Body of pancreas (tissue), 4 donors: ENCODE measurements at regions not wholly inside any gene's neighbourhood (a gene's known extent, or its start where the extent isn't known, plus 50 kb on each side); places are given as distances from the start of the nearest gene placed in this dataset.

ENCODE experiments used
- ATAC-seq: fragments of 150-250 bp; one replicate; pipeline ENCODE4 v1.9.1; 2016
- DNase-seq, 4 donors: peaks; one replicate each; pipeline ENCODE4 v3.0.0-alpha.2; 2019
- H3K27ac ChIP-seq, 4 donors: fragments of 200-600 bp; sonication (generic); 1 replicate in 3 of 4; 2 replicates in 1 of 4; pipeline versions ENCODE4 v1.5.1 to v1.6.1; 2016 to 2019; ENCODE audit warnings: mild to moderate bottlenecking in 1 of 4, mixed read lengths in 1 of 4, moderate library complexity in 1 of 4
- H3K27me3 ChIP-seq, 2 donors: fragments of 200-600 bp; sonication (generic); one replicate each; pipeline ENCODE4 v1.6.0; 2016; ENCODE audit warnings: mild to moderate bottlenecking in 1 of 2
- H3K36me3 ChIP-seq, 2 donors: fragments of 200-600 bp; sonication (generic); replicated peaks in 1 of 2; 2 replicates each; pipeline ENCODE4 v1.5.1; 2016; ENCODE audit warnings: low read depth in 2 of 2; ENCODE audit not compliant: insufficient read depth in 1 of 2
- H3K4me1 ChIP-seq: fragments of 200-600 bp; sonication (generic); one replicate; pipeline ENCODE4 v1.6.0; 2016
- H3K4me3 ChIP-seq, 2 donors: fragments of 200-600 bp; sonication (generic); 1 replicate in 1 of 2; 2 replicates in 1 of 2; pipeline ENCODE4 v1.5.1; 2016 to 2019
- H3K9me3 ChIP-seq, 3 donors: fragments of 200-600 bp; sonication (generic); 1 replicate in 2 of 3; 2 replicates in 1 of 3; pipeline ENCODE4 v1.5.1; 2016
- POLR2A ChIP-seq, 3 donors: fragments of 450-650 bp; IDR thresholded peaks; one replicate each; pipeline ENCODE4 v1.6.1; 2016; ENCODE audit warnings: antibody characterized with exemption in 3 of 3, mild to moderate bottlenecking in 2 of 3
- WGBS, 2 donors: methylation state at CpG; one replicate each; pipeline ENCODE4 v1.1.5; 2017; 5-methylcytosine and 5-hydroxymethylcytosine counted together
- intact Hi-C: fragments of 100-400 bp; cut with DNase I; formaldehyde crosslinking; loops from one replicate; pipeline ENCODE4 v1.15.1; 2023
- TF ChIP-seq, protein P1 (sequence below), 7 experiments: fragments of 450-650 bp in 4 of 7; fragments of 200-600 bp in 3 of 7; sonication (generic) in 3 of 7; IDR thresholded peaks; one replicate each; pipeline ENCODE4 v1.5.1; 2016 to 2019; ENCODE audit warnings: antibody characterized with exemption in 7 of 7

DNA sequence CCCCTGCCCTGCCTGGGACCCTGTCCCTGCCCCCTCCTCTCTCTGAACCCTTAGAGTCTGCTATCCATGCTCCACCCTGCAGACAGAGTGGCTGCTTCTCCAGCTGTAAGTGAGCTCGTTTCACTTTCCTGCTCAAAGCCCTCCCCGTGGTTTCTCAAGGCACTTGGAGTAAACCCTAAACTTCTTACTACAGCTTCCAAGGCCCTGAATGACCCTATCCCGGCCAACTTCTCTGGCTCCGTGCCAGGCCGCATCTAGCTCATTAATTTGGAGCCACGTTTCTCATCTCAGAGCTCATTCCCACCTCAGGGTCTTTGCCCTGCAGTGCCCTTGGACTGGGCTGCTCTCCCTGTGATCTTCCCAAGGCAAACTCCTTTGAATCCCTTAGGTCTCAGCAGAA is 235.1 kb upstream of the RUNX1 start:
- DNase-seq, result peak in 2 of 4 donors; percentile 8 to 16
- no peak for ATAC-seq
- Histone ChIP-seq H3K27me3 (no peaks in the 10 kb centered on the region), H3K4me3 (no peak overlapping the region), H3K4me1 (no peaks in the 10 kb centered on the region), H3K27ac (no peak overlapping the region), H3K9me3 (no peaks in the 10 kb centered on the region), H3K36me3 (no peaks in the 10 kb centered on the region)
- 29 to 48% methylated on average over 6 of the region's 6 CpGs for WGBS, 2 donors
- TF ChIP-seq, protein P1, sequence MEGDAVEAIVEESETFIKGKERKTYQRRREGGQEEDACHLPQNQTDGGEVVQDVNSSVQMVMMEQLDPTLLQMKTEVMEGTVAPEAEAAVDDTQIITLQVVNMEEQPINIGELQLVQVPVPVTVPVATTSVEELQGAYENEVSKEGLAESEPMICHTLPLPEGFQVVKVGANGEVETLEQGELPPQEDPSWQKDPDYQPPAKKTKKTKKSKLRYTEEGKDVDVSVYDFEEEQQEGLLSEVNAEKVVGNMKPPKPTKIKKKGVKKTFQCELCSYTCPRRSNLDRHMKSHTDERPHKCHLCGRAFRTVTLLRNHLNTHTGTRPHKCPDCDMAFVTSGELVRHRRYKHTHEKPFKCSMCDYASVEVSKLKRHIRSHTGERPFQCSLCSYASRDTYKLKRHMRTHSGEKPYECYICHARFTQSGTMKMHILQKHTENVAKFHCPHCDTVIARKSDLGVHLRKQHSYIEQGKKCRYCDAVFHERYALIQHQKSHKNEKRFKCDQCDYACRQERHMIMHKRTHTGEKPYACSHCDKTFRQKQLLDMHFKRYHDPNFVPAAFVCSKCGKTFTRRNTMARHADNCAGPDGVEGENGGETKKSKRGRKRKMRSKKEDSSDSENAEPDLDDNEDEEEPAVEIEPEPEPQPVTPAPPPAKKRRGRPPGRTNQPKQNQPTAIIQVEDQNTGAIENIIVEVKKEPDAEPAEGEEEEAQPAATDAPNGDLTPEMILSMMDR (IDR thresholded peaks at IDR 0.05), result no peak
- TF ChIP-seq POLR2A (IDR thresholded peaks at IDR 0.05), result no peak
- intact Hi-C loops, result no loop called here

DNA sequence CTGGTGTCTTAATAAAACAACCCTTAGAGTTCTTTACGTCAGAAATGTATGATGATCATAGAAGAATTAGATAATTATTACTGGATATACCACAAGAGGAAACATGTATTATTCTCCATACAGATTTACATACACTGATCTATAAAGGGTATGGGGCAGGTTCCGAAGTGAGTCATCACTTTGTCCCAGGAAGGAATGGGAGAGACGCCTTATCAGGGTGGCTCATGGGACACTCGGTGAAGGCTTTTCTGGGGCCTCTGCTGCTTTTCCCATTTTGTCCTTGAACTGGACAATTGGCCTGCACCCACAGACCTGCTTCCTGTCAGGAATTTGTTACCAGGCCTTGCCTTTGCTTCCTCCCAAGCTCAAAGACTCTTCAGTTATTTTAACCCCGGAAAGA is 233.8 kb upstream of the RUNX1 start:
- TF ChIP-seq, protein P1 (IDR thresholded peaks at IDR 0.05), result no peak
- TF ChIP-seq POLR2A (IDR thresholded peaks at IDR 0.05), result no peak
- no peaks in the 10 kb centered on the region for H3K4me1 ChIP-seq
- H3K27ac ChIP-seq, result no peak overlapping the region
- DNase-seq, result no peak
- 76 to 78% methylated on average over 5 of the region's 5 CpGs for WGBS, 2 donors
- H3K36me3 ChIP-seq, result no peaks in the 10 kb centered on the region
- no peak overlapping the region for H3K4me3 ChIP-seq
- intact Hi-C loops, result no loop called here
- no peaks in the 10 kb centered on the region for H3K9me3 ChIP-seq
- no peaks in the 10 kb centered on the region for H3K27me3 ChIP-seq
- ATAC-seq, result no peak

DNA sequence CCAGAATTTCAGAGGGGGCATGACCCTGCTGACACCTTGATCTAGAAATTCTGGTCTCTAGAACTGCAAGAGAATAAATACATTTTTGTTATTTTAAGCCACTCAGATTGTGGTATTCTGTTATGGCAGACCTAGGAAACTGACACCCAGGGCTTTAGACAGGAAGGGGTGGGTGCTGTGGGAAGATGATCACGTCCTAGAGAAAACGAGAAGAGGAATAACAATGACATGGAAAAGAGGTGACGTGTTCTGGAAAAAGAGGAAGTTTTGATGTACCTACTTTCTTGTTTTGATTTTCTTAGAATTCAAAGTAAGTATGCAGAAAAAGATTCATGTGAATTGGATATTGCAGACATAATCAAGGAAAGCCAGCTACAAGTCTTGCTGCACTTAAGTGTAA is 232.9 kb upstream of the RUNX1 start:
- ATAC-seq (no peak), DNase-seq (no peak)
- WGBS, 2 donors, result 46 to 54% methylated on average over 3 of the region's 3 CpGs
- no peak for TF ChIP-seq POLR2A (IDR thresholded peaks at IDR 0.05)
- TF ChIP-seq, protein P1 (IDR thresholded peaks at IDR 0.05), result no peak
- Histone ChIP-seq H3K9me3 (no peaks in the 10 kb centered on the region), H3K27ac (no peak overlapping the region), H3K36me3 (no peaks in the 10 kb centered on the region), H3K4me1 (no peaks in the 10 kb centered on the region), H3K4me3 (no peak overlapping the region), H3K27me3 (no peaks in the 10 kb centered on the region)
- intact Hi-C loops, result no loop called here

DNA sequence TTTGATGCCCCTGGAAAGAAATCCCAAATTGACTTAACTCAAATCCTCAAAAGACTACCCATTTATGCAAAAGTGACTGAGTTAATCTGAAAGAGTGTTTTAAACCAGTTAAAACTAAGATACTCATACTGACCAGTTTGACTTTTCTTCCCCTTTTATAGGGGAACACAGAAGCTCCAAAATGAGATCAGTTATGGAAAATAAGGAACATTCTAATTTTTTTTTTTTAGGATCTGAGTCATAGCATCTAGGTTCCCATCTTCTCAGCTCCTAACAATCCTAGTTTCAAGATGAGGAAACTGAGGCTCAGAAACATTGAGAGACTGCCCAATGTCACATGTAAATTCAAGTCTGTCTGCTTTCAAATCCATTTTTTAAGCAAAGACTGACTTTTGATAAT is 231.1 kb upstream of the RUNX1 start:
- intact Hi-C loops, result no loop called here
- no peak overlapping the region for H3K27ac ChIP-seq
- H3K4me1 ChIP-seq, result no peaks in the 10 kb centered on the region
- ATAC-seq (no peak), DNase-seq (no peak)
- no peaks in the 10 kb centered on the region for H3K9me3 ChIP-seq
- H3K27me3 ChIP-seq, result no peaks in the 10 kb centered on the region
- TF ChIP-seq POLR2A (IDR thresholded peaks at IDR 0.05), result no peak
- TF ChIP-seq, protein P1 (IDR thresholded peaks at IDR 0.05), result no peak
- H3K36me3 ChIP-seq, result no peaks in the 10 kb centered on the region
- H3K4me3 ChIP-seq, result no peak overlapping the region

DNA sequence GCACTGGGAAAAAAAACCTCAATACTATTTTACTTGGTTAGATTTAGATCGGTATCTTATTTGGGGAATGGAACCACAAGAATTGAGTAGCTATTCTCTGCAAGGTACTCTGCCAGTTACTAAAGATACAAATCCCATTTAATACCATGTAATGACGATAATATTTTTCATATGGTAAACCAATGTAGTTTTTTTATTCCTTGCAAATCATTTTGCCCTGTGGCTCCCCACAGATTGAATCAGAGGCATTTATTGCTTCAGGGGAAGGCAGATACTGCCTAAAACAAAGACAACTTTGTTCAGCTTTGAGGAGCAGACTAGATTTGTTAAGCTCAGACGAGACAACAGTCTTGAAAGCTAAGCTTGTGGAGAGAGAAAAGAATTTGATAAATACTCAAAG is 226.7 kb upstream of the RUNX1 start:
- intact Hi-C loops, result no loop called here
- Histone ChIP-seq H3K9me3 (no peaks in the 10 kb centered on the region), H3K27me3 (no peaks in the 10 kb centered on the region), H3K27ac (no peak overlapping the region), H3K4me3 (no peak overlapping the region), H3K4me1 (no peaks in the 10 kb centered on the region), H3K36me3 (no peaks in the 10 kb centered on the region)
- 43 to 46% methylated on average over 3 of the region's 3 CpGs for WGBS, 2 donors
- TF ChIP-seq, protein P1 (IDR thresholded peaks at IDR 0.05), result no peak
- TF ChIP-seq POLR2A (IDR thresholded peaks at IDR 0.05), result no peak
- DNase-seq, result no peak
- no peak for ATAC-seq
